HEK293 (cell line): ENCODE measurements at regions not wholly inside any gene's neighbourhood (a gene's known extent, or its start where the extent isn't known, plus 50 kb on each side); places are given as distances from the start of the nearest gene placed in this dataset.

ENCODE experiments used
- CTCF ChIA-PET: fragments of 350-600 bp; formaldehyde crosslinking; extraction: SDS; loops from one replicate; lab custom pipeline; 2021; ENCODE audit warnings: antibody characterized with exemption; lab: Yijun Ruan, JAX
- POLR2A ChIA-PET: fragments of 300-600 bp; formaldehyde crosslinking; extraction: SDS; loops from one replicate; lab custom pipeline; 2020; ENCODE audit warnings: antibody characterized with exemption, inconsistent platforms; lab: Yijun Ruan, JAX
- H3K27ac ChIP-seq: fragments of 200-500 bp; sonication (Bioruptor generic); 2 replicates; pipeline ENCODE4 v1.5.1; 2014; ENCODE audit warnings: low read depth, low read length, control low read depth, inconsistent platforms; ENCODE audit errors: extremely low read depth
- H3K36me3 ChIP-seq, 2 experiments: fragments of 200-500 bp in 1 of 2; sonication (Bioruptor generic) in 1 of 2; 1 replicate in 1 of 2; 2 replicates in 1 of 2; pipeline ENCODE4 v1.5.1; 2014 to 2017; ENCODE audit warnings: inconsistent platforms in 2 of 2, low read length in 2 of 2; ENCODE audit not compliant: control insufficient read depth in 2 of 2, insufficient read depth in 1 of 2
- H3K4me1 ChIP-seq: fragments of 200-500 bp; sonication (Bioruptor generic); 2 replicates; pipeline ENCODE4 v1.5.1; 2014; ENCODE audit warnings: mild to moderate bottlenecking, low read length, inconsistent platforms; ENCODE audit not compliant: control insufficient read depth, insufficient read depth
- H3K4me3 ChIP-seq: 2 replicates; pipeline ENCODE4 v1.5.1; 2011; ENCODE audit warnings: low read depth, mild to moderate bottlenecking, control low read depth, low read length, moderate library complexity
- H3K9me3 ChIP-seq: fragments of 200-500 bp; sonication (Bioruptor generic); 2 replicates; pipeline ENCODE4 v1.5.1; 2014; ENCODE audit warnings: low read depth, low read length, inconsistent platforms; ENCODE audit not compliant: control insufficient read depth, insufficient read depth
- EGR2 ChIP-seq: fragments of 450-650 bp; formaldehyde crosslinking; IDR thresholded peaks from 2 replicates; pipeline ENCODE4 v1.5.1; 2016; ENCODE audit warnings: low read depth, missing biosample characterization, missing genetic modification characterization
- GLIS2 ChIP-seq: fragments of 450-650 bp; formaldehyde crosslinking; IDR thresholded peaks from 2 replicates; pipeline ENCODE4 v1.5.1; 2016; ENCODE audit warnings: missing biosample characterization, missing genetic modification characterization
- HOXA7 ChIP-seq: sonication (generic); formaldehyde crosslinking; IDR thresholded peaks from 2 replicates; pipeline ENCODE4 v1.8.1; 2022; ENCODE audit warnings: missing genetic modification reagents, borderline replicate concordance
- HOXD13 ChIP-seq: sonication (generic); formaldehyde crosslinking; IDR thresholded peaks from 2 replicates; pipeline ENCODE4 v1.8.0; 2022; ENCODE audit warnings: missing genetic modification reagents, borderline replicate concordance
- IKZF3 ChIP-seq: fragments of 450-650 bp; IDR thresholded peaks from 2 replicates; pipeline ENCODE4 v1.5.0; 2018; ENCODE audit warnings: missing biosample characterization, mild to moderate bottlenecking, missing genetic modification characterization, moderate library complexity
- KLF16 ChIP-seq: fragments of 450-650 bp; formaldehyde crosslinking; IDR thresholded peaks from 2 replicates; pipeline ENCODE4 v1.5.1; 2017; ENCODE audit warnings: missing biosample characterization, missing genetic modification characterization
- OSR2 ChIP-seq: fragments of 450-650 bp; formaldehyde crosslinking; IDR thresholded peaks from 2 replicates; pipeline ENCODE4 v1.5.1; 2016; ENCODE audit warnings: missing biosample characterization, missing genetic modification characterization
- PRDM1 ChIP-seq: fragments of 450-650 bp; formaldehyde crosslinking; IDR thresholded peaks from 2 replicates; pipeline ENCODE4; 2016; ENCODE audit warnings: missing biosample characterization, missing genetic modification characterization
- SALL2 ChIP-seq: fragments of 450-650 bp; formaldehyde crosslinking; IDR thresholded peaks from 2 replicates; pipeline ENCODE4 v1.5.0; 2017; ENCODE audit warnings: missing biosample characterization, mild to moderate bottlenecking, missing genetic modification characterization, borderline replicate concordance
- SP3 ChIP-seq: fragments of 450-650 bp; formaldehyde crosslinking; IDR thresholded peaks from 2 replicates; pipeline ENCODE4 v1.5.1; 2016; ENCODE audit warnings: missing biosample characterization, missing genetic modification characterization
- SP7 ChIP-seq: fragments of 450-650 bp; formaldehyde crosslinking; IDR thresholded peaks from 2 replicates; pipeline ENCODE4 v1.5.1; 2016; ENCODE audit warnings: missing biosample characterization, missing genetic modification characterization
- YY2 ChIP-seq: fragments of 450-650 bp; formaldehyde crosslinking; IDR thresholded peaks from 2 replicates; pipeline ENCODE4 v1.5.1; 2016; ENCODE audit warnings: missing biosample characterization, missing genetic modification characterization
- ZBTB44 ChIP-seq: fragments of 450-650 bp; IDR thresholded peaks from 2 replicates; pipeline ENCODE4 v1.5.1; 2018; ENCODE audit warnings: missing biosample characterization, mild to moderate bottlenecking, missing genetic modification characterization
- ZFHX2 ChIP-seq: fragments of 450-650 bp; formaldehyde crosslinking; conservative IDR thresholded peaks from 2 replicates; pipeline ENCODE4 v1.5.1; 2016; ENCODE audit warnings: missing biosample characterization, missing genetic modification characterization
- ZIC2 ChIP-seq: fragments of 450-650 bp; formaldehyde crosslinking; IDR thresholded peaks from 2 replicates; pipeline ENCODE4 v1.5.1; 2016; ENCODE audit warnings: missing biosample characterization, missing genetic modification characterization
- ZNF146 ChIP-seq: fragments of 450-650 bp; formaldehyde crosslinking; IDR thresholded peaks from 2 replicates; pipeline ENCODE4 v1.5.1; 2016; ENCODE audit warnings: missing biosample characterization, missing genetic modification characterization
- ZNF169 ChIP-seq: fragments of 450-650 bp; formaldehyde crosslinking; IDR thresholded peaks from 2 replicates; pipeline ENCODE4 v1.5.1; 2016; ENCODE audit warnings: missing biosample characterization, missing genetic modification characterization
- ZNF175 ChIP-seq: fragments of 450-650 bp; formaldehyde crosslinking; IDR thresholded peaks from 2 replicates; pipeline ENCODE4 v1.5.1; 2016; ENCODE audit warnings: missing biosample characterization, missing genetic modification characterization
- ZNF214 ChIP-seq: fragments of 450-650 bp; formaldehyde crosslinking; IDR thresholded peaks from 2 replicates; pipeline ENCODE4 v1.5.1; 2017; ENCODE audit warnings: missing biosample characterization, mild to moderate bottlenecking, missing genetic modification characterization, borderline replicate concordance
- ZNF341 ChIP-seq: fragments of 450-650 bp; formaldehyde crosslinking; IDR thresholded peaks from 2 replicates; pipeline ENCODE4; 2016; ENCODE audit warnings: low read depth, missing biosample characterization, missing genetic modification characterization
- ZNF423 ChIP-seq: fragments of 450-650 bp; formaldehyde crosslinking; IDR thresholded peaks from 2 replicates; pipeline ENCODE4 v1.5.1; 2016; ENCODE audit warnings: missing biosample characterization, missing genetic modification characterization
- ZNF449 ChIP-seq: fragments of 450-650 bp; formaldehyde crosslinking; IDR thresholded peaks from 2 replicates; pipeline ENCODE4 v1.5.1; 2017; ENCODE audit warnings: missing biosample characterization, mild to moderate bottlenecking, missing genetic modification characterization, moderate library complexity
- ZNF473 ChIP-seq: fragments of 450-650 bp; formaldehyde crosslinking; IDR thresholded peaks from 2 replicates; pipeline ENCODE4 v1.5.1; 2017; ENCODE audit warnings: missing biosample characterization, missing genetic modification characterization
- ZNF561 ChIP-seq: fragments of 450-650 bp; IDR thresholded peaks from 2 replicates; pipeline ENCODE4 v1.5.1; 2018; ENCODE audit warnings: missing biosample characterization, missing genetic modification characterization, borderline replicate concordance
- ZNF610 ChIP-seq: fragments of 450-650 bp; formaldehyde crosslinking; IDR thresholded peaks from 2 replicates; pipeline ENCODE4 v1.5.1; 2016; ENCODE audit warnings: missing biosample characterization, missing genetic modification characterization, borderline replicate concordance
- ZNF76 ChIP-seq: fragments of 450-650 bp; formaldehyde crosslinking; IDR thresholded peaks from 2 replicates; pipeline ENCODE4; 2016; ENCODE audit warnings: low read depth, missing biosample characterization, missing genetic modification characterization, borderline replicate concordance
- ZNF791 ChIP-seq: fragments of 450-650 bp; formaldehyde crosslinking; IDR thresholded peaks from 2 replicates; pipeline ENCODE4 v1.5.1; 2016; ENCODE audit warnings: missing biosample characterization, missing genetic modification characterization
- ZNF843 ChIP-seq: fragments of 450-650 bp; formaldehyde crosslinking; IDR thresholded peaks from 2 replicates; pipeline ENCODE4 v1.5.1; 2016; ENCODE audit warnings: missing biosample characterization, missing genetic modification characterization
- ZSCAN16 ChIP-seq: fragments of 450-650 bp; formaldehyde crosslinking; IDR thresholded peaks from 2 replicates; pipeline ENCODE4 v1.5.1; 2016; ENCODE audit warnings: missing biosample characterization, missing genetic modification characterization
- ZSCAN23 ChIP-seq: fragments of 450-650 bp; formaldehyde crosslinking; IDR thresholded peaks from 2 replicates; pipeline ENCODE4 v1.5.1; 2016; ENCODE audit warnings: missing biosample characterization, missing genetic modification characterization
- ZXDB ChIP-seq: fragments of 450-650 bp; formaldehyde crosslinking; IDR thresholded peaks from 2 replicates; pipeline ENCODE4 v1.5.1; 2016; ENCODE audit warnings: missing biosample characterization, missing genetic modification characterization
- TF ChIP-seq, protein P1 (sequence below): fragments of 450-650 bp; formaldehyde crosslinking; IDR thresholded peaks from 2 replicates; pipeline ENCODE4 v1.5.1; 2016; ENCODE audit warnings: missing biosample characterization, missing genetic modification characterization
- TF ChIP-seq, protein P2 (sequence below): fragments of 450-650 bp; formaldehyde crosslinking; IDR thresholded peaks from 2 replicates; pipeline ENCODE4 v1.5.1; 2016; ENCODE audit warnings: missing biosample characterization, missing genetic modification characterization

DNA sequence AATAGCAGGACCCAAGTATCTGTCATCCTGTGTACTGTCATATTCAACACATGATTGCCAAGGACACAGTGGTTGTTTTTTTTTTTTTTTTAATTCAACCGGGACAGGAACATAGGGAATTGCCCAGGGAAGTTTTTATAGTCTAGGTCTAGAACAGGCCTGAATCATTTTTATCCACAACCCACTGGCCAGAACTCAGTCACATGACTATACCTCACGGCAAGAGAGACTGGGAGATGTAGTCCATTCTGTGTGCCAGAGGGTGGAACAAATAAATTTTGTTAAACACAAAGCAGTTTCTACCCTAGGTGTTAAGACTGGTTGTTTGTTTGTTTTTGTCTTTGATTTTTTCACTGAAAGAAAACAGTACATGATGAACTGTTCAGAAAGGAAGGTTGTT lies 105.8 kb upstream of the SMARCA2 start:
- Histone ChIP-seq H3K4me3 (no peak overlapping the region), H3K27ac (no peak overlapping the region), H3K9me3 (no peaks in the 10 kb centered on the region), H3K4me1 (no peaks in the 10 kb centered on the region), H3K36me3 (no peaks in the 10 kb centered on the region)
- POLR2A ChIA-PET: no interaction called here
- CTCF ChIA-PET: no interaction called here
- TF ChIP-seq ZNF341 (tag by site-specific recombination) (no peak), IKZF3 (tag by site-specific recombination) (no peak), ZNF561 (no peak), KLF16 (no peak), ZNF146 (tag by site-specific recombination) (no peak), YY2 (no peak), SP3 (tag by site-specific recombination) (no peak), ZNF449 (tag by site-specific recombination) (no peak), ZXDB (no peak), EGR2 (tag by site-specific recombination) (no peak), ZNF76 (tag by site-specific recombination) (no peak), ZIC2 (tag by site-specific recombination) (no peak), ZNF214 (tag by site-specific recombination) (no peak), ZNF473 (tag by site-specific recombination) (no peak), OSR2 (tag by site-specific recombination) (no peak), HOXA7 (no peak), PRDM1 (no peak), GLIS2 (no peak)
- TF ChIP-seq, protein P1, sequence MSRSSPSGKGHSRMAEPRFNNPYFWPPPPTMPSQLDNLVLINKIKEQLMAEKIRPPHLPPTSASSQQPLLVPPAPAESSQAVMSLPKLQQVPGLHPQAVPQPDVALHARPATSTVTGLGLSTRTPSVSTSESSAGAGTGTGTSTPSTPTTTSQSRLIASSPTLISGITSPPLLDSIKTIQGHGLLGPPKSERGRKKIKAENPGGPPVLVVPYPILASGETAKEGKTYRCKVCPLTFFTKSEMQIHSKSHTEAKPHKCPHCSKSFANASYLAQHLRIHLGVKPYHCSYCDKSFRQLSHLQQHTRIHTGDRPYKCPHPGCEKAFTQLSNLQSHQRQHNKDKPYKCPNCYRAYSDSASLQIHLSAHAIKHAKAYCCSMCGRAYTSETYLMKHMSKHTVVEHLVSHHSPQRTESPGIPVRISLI (tag by site-specific recombination): no peak

- Histone ChIP-seq H3K27ac (no peak overlapping the region), H3K4me3 (no peak overlapping the region), H3K4me1 (no peaks in the 10 kb centered on the region), H3K9me3 (no peaks in the 10 kb centered on the region), H3K36me3 (no peaks in the 10 kb centered on the region)
- ChIA-PET POLR2A (no interaction called here), CTCF (no interaction called here)
- TF ChIP-seq ZSCAN23 (no peak), SP7 (tag by site-specific recombination) (no peak), ZNF791 (tag by site-specific recombination) (no peak), ZNF843 (tag by site-specific recombination) (no peak), ZSCAN16 (tag by site-specific recombination) (no peak), ZNF175 (no peak), ZNF169 (tag by site-specific recombination) (no peak), OSR2 (tag by site-specific recombination) (no peak), ZFHX2 (tag by site-specific recombination) (no peak), SALL2 (tag by site-specific recombination) (no peak), HOXD13 (CRISPR knock-in tag) (no peak), ZNF610 (no peak), ZBTB44 (tag by site-specific recombination) (no peak), ZNF423 (no peak)
- TF ChIP-seq, protein P2, sequence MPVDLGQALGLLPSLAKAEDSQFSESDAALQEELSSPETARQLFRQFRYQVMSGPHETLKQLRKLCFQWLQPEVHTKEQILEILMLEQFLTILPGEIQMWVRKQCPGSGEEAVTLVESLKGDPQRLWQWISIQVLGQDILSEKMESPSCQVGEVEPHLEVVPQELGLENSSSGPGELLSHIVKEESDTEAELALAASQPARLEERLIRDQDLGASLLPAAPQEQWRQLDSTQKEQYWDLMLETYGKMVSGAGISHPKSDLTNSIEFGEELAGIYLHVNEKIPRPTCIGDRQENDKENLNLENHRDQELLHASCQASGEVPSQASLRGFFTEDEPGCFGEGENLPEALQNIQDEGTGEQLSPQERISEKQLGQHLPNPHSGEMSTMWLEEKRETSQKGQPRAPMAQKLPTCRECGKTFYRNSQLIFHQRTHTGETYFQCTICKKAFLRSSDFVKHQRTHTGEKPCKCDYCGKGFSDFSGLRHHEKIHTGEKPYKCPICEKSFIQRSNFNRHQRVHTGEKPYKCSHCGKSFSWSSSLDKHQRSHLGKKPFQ (tag by site-specific recombination): no peak
These were observed 104.8 kb upstream of the SMARCA2 start for GRCh38 chr9:1910269-1910811.
